HG03565 (cell line): ENCODE measurements at regions not wholly inside any gene's neighbourhood (a gene's known extent, or its start where the extent isn't known, plus 50 kb on each side); places are given as distances from the start of the nearest gene placed in this dataset.
"Not testable (repeated sequence)": the region's sequence is repeated elsewhere in the genome, so short reads cannot be mapped to it uniquely, and the experiment has no call there.

Experiments used
- ATAC-seq: cut with Tn5 transposase; IDR thresholded peaks from one replicate; pipeline ENCODE4 v1.9.1; 2021; ENCODE audit warnings: mild to moderate bottlenecking, moderate library complexity; ENCODE audit not compliant: unreplicated experiment

- ATAC-seq: no peak
Observed at GRCh38 chr5:44935871-44936270, 127.1 kb downstream of the MRPS30 start.

GRCh38 chr5:44942524-44943001, 133.8 kb downstream of the MRPS30 start:
- ATAC-seq: no peak

- ATAC-seq: no peak
Observed at GRCh38 chr5:44943647-44944046, 134.9 kb downstream of the MRPS30 start.

GRCh38 chr5:44945743-44946142, 137.0 kb downstream of the MRPS30 start:
- no peak for ATAC-seq

GRCh38 chr5:44949687-44950086, 140.9 kb downstream of the MRPS30 start:
- no peak for ATAC-seq

- no peak for ATAC-seq
Observed at GRCh38 chr5:44951371-44951770, 142.6 kb downstream of the MRPS30 start.

- peak; percentile 63 for ATAC-seq
Observed at GRCh38 chr5:44952376-44952775, 143.6 kb downstream of the MRPS30 start.

GRCh38 chr5:44953078-44953477, 144.3 kb downstream of the MRPS30 start:
- no peak for ATAC-seq

- ATAC-seq: not testable (repeated sequence)
Observed at GRCh38 chr5:44958943-44959454, 150.3 kb downstream of the MRPS30 start.

- ATAC-seq: no peak
Observed at GRCh38 chr5:44969825-44970224, 161.1 kb downstream of the MRPS30 start.

- ATAC-seq: not testable (repeated sequence)
Observed at GRCh38 chr5:44970963-44971362, 162.2 kb downstream of the MRPS30 start.

GRCh38 chr5:44974813-44975212, 166.1 kb downstream of the MRPS30 start:
- ATAC-seq: no peak

- ATAC-seq: no peak
Observed at GRCh38 chr5:44981708-44982107, 173.0 kb downstream of the MRPS30 start.

GRCh38 chr5:44983006-44983405, 174.3 kb downstream of the MRPS30 start:
- ATAC-seq: no peak

- no peak for ATAC-seq
Observed at GRCh38 chr5:44987026-44987425, 178.3 kb downstream of the MRPS30 start.

- ATAC-seq: no peak
Observed at GRCh38 chr5:44991693-44992092, 182.9 kb downstream of the MRPS30 start.

GRCh38 chr5:44993286-44993685, 184.5 kb downstream of the MRPS30 start:
- no peak for ATAC-seq

- no peak for ATAC-seq
Observed at GRCh38 chr5:44997506-44997905, 188.8 kb downstream of the MRPS30 start.

GRCh38 chr5:45007102-45007501, 198.4 kb downstream of the MRPS30 start:
- ATAC-seq: not testable (repeated sequence)

GRCh38 chr5:45017568-45017967, 208.8 kb downstream of the MRPS30 start:
- peak; percentile 67 for ATAC-seq

GRCh38 chr5:45029553-45029952, 220.8 kb downstream of the MRPS30 start:
- no peak for ATAC-seq

- no peak for ATAC-seq
Observed at GRCh38 chr5:45035991-45036390, 227.2 kb downstream of the MRPS30 start.

- no peak for ATAC-seq
Observed at GRCh38 chr5:45037927-45038326, 229.2 kb downstream of the MRPS30 start.
